HEK293T (cell line): ENCODE measurements at regions not wholly inside any gene's neighbourhood (a gene's known extent, or its start where the extent isn't known, plus 50 kb on each side); places are given as distances from the start of the nearest gene placed in this dataset.

Experiments used
- CTCF ChIA-PET: fragments of 350-600 bp; formaldehyde crosslinking; extraction: SDS; loops from one replicate; lab custom pipeline; 2021; ENCODE audit warnings: antibody characterized with exemption, inconsistent platforms; lab: Yijun Ruan, JAX
- POLR2A ChIA-PET: fragments of 350-600 bp; formaldehyde crosslinking; extraction: SDS; loops from one replicate; lab custom pipeline; 2020; ENCODE audit warnings: antibody characterized with exemption, inconsistent platforms; lab: Yijun Ruan, JAX
- DNase-seq: peaks from one replicate; pipeline ENCODE4 v3.0.0; 2012; ENCODE audit warnings: mixed read lengths; ENCODE audit errors: extremely low spot score
- ARNT ChIP-seq: fragments of 450-650 bp; IDR thresholded peaks from 2 replicates; pipeline ENCODE4 v1.6.1; 2017; ENCODE audit warnings: mild to moderate bottlenecking
- BHLHE40 ChIP-seq: fragments of 450-650 bp; IDR thresholded peaks from 2 replicates; pipeline ENCODE4 v1.6.1; 2016; ENCODE audit warnings: mild to moderate bottlenecking, moderate library complexity, borderline replicate concordance
- CTBP1 ChIP-seq: fragments of 450-650 bp; IDR thresholded peaks from 2 replicates; pipeline ENCODE4 v1.6.1; 2016; ENCODE audit warnings: borderline replicate concordance
- ELF4 ChIP-seq: fragments of 450-650 bp; IDR thresholded peaks from 2 replicates; pipeline ENCODE4 v1.6.1; 2017; ENCODE audit warnings: antibody characterized with exemption
- FOXA1 ChIP-seq: fragments of 450-650 bp; IDR thresholded peaks from 2 replicates; pipeline ENCODE4 v1.6.1; 2016; ENCODE audit warnings: mild to moderate bottlenecking
- FOXK2 ChIP-seq: fragments of 450-650 bp; IDR thresholded peaks from 2 replicates; pipeline ENCODE4 v1.6.1; 2016; ENCODE audit warnings: mild to moderate bottlenecking
- FOXM1 ChIP-seq: fragments of 450-650 bp; IDR thresholded peaks from 2 replicates; pipeline ENCODE4 v1.6.1; 2017; ENCODE audit warnings: mild to moderate bottlenecking, borderline replicate concordance
- HDGF ChIP-seq: fragments of 450-650 bp; IDR thresholded peaks from 2 replicates; pipeline ENCODE4 v1.6.1; 2017; ENCODE audit warnings: antibody characterized with exemption, borderline replicate concordance
- L3MBTL2 ChIP-seq: fragments of 450-650 bp; conservative IDR thresholded peaks from 2 replicates; pipeline ENCODE4 v1.6.1; 2016; ENCODE audit warnings: mild to moderate bottlenecking
- LEF1 ChIP-seq: fragments of 450-650 bp; IDR thresholded peaks from 2 replicates; pipeline ENCODE4 v1.6.1; 2017; ENCODE audit warnings: mild to moderate bottlenecking, borderline replicate concordance
- NFRKB ChIP-seq: fragments of 450-650 bp; IDR thresholded peaks from 2 replicates; pipeline ENCODE4 v1.6.1; 2016; ENCODE audit warnings: mild to moderate bottlenecking, moderate library complexity
- SP1 ChIP-seq: fragments of 450-650 bp; IDR thresholded peaks from 2 replicates; pipeline ENCODE4 v1.6.1; 2017
- SUZ12 ChIP-seq: fragments of 450-650 bp; IDR thresholded peaks from 2 replicates; pipeline ENCODE4 v1.6.1; 2016; ENCODE audit warnings: mild to moderate bottlenecking
- TARDBP ChIP-seq: fragments of 450-650 bp; IDR thresholded peaks from 2 replicates; pipeline ENCODE4 v1.6.1; 2016
- ZNF384 ChIP-seq: fragments of 450-650 bp; IDR thresholded peaks from 2 replicates; pipeline ENCODE4 v1.6.1; 2016
- TF ChIP-seq, protein P1 (sequence below): fragments of 450-650 bp; IDR thresholded peaks from 2 replicates; pipeline ENCODE4 v1.6.1; 2016

DNA sequence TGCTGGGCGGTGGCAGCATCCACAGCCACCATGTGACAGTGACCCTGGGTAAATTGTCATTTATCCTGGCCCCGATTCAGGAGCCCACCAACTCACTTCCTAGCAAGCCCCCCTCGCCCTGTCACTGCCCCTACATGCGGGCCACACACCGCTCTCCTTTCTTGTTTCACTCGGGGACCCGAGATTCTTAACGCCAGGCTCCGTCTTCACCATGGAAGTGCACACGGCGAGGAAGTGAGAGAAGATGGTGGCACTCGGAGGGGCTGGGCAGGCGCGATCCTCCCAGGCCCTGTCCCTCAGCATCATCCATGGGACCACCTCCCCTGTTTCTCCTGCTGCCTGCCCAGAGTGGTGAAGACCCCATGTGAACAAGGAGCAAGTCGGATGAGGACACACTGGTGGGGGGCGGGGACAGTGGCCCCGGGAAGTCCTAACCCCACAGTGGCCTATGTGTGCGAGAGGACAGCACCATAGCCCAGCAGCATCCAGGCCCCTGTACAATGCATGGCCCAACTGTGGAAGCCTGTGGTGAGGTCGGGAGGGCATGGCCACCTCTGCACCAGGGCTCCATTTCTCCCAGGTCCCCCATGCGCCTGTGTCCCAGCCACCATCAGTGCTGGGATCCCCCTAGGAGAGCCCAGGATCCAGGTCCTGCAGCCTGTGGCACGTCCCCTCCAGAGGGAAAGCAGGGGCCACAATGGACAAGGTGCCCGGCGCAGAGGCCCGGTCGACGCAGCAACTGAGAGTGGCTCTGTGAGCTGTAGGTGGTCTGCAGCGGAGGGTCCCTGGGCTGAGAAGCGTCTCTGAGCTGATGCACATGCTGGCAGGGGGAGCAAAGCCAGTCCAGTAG, 262.8 kb downstream of the BRD1 start:
- TF ChIP-seq ARNT (no peak), TARDBP (no peak), HDGF (no peak), NFRKB (no peak), FOXM1 (no peak), BHLHE40 (no peak), LEF1 (no peak), L3MBTL2 (no peak), CTBP1 (no peak), SUZ12 (no peak), FOXK2 (no peak), ZNF384 (no peak)
- TF ChIP-seq, protein P1, sequence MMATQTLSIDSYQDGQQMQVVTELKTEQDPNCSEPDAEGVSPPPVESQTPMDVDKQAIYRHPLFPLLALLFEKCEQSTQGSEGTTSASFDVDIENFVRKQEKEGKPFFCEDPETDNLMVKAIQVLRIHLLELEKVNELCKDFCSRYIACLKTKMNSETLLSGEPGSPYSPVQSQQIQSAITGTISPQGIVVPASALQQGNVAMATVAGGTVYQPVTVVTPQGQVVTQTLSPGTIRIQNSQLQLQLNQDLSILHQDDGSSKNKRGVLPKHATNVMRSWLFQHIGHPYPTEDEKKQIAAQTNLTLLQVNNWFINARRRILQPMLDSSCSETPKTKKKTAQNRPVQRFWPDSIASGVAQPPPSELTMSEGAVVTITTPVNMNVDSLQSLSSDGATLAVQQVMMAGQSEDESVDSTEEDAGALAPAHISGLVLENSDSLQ: no peak
- ChIA-PET POLR2A (no interaction called here), CTCF (no interaction called here)
- no peak for DNase-seq

DNA sequence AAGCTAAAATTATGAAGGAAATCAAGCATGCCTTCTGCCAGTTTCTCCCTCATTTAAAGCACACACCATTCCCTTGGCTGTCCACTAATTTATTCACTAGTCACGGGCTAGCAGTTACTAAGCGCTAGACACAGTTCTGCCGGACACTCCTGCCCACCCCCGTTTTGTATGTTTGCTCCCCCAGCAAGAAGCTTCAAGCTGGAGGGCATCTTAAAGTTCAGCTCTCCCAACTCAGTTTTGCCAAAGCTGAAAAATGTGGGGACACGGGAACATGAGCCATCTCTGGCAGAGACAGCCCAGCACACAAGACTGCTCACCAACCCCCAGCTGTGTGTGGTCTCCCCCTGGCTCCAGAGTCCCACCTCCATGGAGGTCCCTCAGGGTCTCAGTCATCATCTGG, 263.6 kb downstream of the BRD1 start:
- no peak for DNase-seq
- ChIA-PET CTCF (no interaction called here), POLR2A (no interaction called here)
- TF ChIP-seq SP1 (no peak), FOXA1 (no peak)

DNA sequence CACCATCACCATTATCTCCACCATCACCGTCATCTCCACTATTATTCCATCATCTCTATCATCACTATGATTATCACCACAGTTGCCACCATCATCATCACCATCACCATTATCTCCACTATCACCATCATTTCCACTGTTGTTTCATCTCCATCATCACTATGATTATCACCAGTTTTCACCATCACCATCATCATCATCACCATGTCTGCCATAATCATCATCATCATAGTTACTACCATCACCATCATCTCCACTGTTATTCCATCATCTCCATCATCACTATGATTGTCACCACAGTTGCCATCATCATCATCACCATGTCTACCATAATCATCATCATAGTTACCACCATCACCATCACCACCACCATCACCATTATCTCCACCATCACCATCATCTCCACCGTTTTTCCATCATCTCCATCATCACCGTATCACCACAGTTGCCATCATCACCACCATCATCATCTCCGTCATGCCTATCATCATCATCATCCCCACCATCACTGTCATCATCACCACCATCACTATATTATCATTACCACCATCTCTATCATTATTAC, 264.9 kb downstream of the BRD1 start:
- ChIA-PET CTCF (no interaction called here), POLR2A (no interaction called here)
- no peak for DNase-seq
- TF ChIP-seq HDGF (no peak), ELF4 (no peak), LEF1 (no peak), ARNT (no peak), SUZ12 (no peak), ZNF384 (no peak), L3MBTL2 (no peak), SP1 (no peak), FOXA1 (no peak), CTBP1 (no peak), FOXK2 (no peak), TARDBP (no peak), FOXM1 (no peak), NFRKB (no peak), BHLHE40 (no peak)
- TF ChIP-seq, protein P1: no peak

DNA sequence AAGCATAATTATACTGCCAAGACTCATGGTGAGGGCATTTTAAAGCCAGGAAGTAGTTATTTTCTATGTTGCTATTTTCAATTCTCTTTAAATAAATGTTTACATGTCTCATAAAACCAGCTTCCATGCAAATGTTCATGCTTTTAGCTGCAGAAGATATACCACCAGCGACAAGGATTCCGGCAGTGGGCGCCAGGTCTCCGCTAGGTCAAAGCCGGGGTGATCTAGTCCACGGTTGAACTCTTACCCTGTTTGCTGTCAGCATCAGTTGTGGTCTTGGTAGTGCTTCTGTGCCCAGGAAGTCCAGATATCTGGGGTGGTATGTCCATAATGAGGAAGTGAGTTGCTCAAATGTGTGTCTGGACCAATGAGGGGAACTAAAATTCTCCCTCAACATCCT, 265.7 kb downstream of the BRD1 start:
- no peak for TF ChIP-seq CTBP1
- no peak for TF ChIP-seq SUZ12
- TF ChIP-seq NFRKB: no peak
- no peak for TF ChIP-seq HDGF
- no peak for TF ChIP-seq SP1
- TF ChIP-seq ZNF384: no peak
- ChIA-PET CTCF (no interaction called here), POLR2A (no interaction called here)
- DNase-seq: no peak

DNA sequence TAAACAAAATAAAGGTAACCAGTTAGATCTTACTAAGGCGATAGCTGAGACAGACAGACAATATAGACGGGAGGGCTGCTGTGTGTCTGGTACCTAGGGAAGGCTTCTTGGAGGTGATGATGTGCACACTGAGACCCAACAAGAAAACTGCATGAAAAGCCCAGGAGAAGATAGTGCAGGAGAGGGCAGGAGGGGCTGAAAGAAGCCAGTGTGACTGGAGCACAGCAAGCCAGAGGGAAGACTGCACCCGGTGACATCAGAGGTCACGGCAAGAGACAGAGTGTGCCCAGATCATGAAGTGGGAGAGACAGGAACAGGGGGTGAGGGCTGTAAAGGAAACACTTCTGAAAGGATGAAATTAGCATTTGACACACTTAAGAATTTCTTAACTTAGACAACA, 266.3 kb downstream of the BRD1 start:
- CTCF ChIA-PET: no interaction called here
- TF ChIP-seq ZNF384 (no peak), ARNT (no peak), LEF1 (no peak), FOXA1 (no peak), SP1 (no peak), NFRKB (no peak), TARDBP (no peak)
- no peak for DNase-seq
- POLR2A ChIA-PET: no interaction called here

DNA sequence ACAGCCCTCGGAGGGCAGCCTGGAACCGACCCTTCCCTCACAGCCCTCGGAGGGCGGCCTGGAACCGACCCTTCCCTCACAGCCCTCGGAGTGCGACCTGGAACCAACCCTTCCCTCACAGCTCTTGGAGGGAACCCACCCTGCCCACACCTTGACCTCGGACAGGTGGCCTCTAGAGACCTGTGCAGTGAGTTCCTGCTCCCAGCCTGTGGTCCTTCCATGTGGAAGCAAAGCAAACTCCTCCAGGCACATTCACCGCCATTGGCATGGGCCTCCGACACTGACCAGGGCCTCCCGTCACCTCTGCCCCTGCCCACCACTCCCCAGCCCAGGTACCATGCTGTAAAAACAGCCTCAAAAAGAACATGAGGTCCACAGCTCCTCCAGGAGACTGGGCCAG, 272.1 kb downstream of the BRD1 start:
- ChIA-PET POLR2A (no interaction called here), CTCF (no interaction called here)
- DNase-seq: no peak
- TF ChIP-seq FOXM1: no peak
- TF ChIP-seq CTBP1: no peak
- TF ChIP-seq L3MBTL2: no peak
- no peak for TF ChIP-seq SP1
- TF ChIP-seq LEF1: no peak
- no peak for TF ChIP-seq ELF4
- no peak for TF ChIP-seq ARNT
- TF ChIP-seq NFRKB: no peak
- no peak for TF ChIP-seq BHLHE40
- no peak for TF ChIP-seq FOXK2
- no peak for TF ChIP-seq TARDBP
- TF ChIP-seq, protein P1: no peak
- no peak for TF ChIP-seq SUZ12
- no peak for TF ChIP-seq FOXA1
- TF ChIP-seq HDGF: no peak
- no peak for TF ChIP-seq ZNF384
